HG02798 (cell line): ENCODE measurements at regions not wholly inside any gene's neighbourhood (a gene's known extent, or its start where the extent isn't known, plus 50 kb on each side); places are given as distances from the start of the nearest gene placed in this dataset.

ENCODE experiments used
- ATAC-seq: cut with Tn5 transposase; IDR thresholded peaks from one replicate; pipeline ENCODE4 v1.9.1; 2021; ENCODE audit warnings: mild to moderate bottlenecking; ENCODE audit not compliant: unreplicated experiment, poor library complexity

- no peak for ATAC-seq
These were observed 175.6 kb downstream of the BMP7 start for GRCh38 chr20:57090590-57091560.

DNA sequence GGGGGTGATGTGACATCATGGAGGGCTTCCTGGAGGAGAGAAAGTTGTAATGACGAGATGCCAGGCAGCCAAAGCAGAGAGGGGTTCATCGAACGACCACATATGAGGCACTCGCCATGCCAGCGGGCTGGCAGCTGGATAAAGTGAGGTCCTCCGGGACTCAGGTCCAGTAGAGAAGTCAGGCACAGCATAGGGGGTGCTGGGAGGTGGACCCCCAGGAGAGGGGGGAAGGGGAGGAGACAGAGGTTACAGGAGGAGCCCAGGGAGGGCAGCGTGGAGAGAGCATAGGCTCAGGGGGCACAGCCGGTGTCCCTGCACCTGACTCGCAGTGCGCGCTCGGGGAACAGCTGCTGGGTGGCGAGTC is 174.7 kb downstream of the BMP7 start:
- no peak for ATAC-seq

GRCh38 chr20:57092112-57092899 is 174.1 kb downstream of the BMP7 start:
- ATAC-seq = peak; percentile 56

GRCh38 chr20:57092900-57093530 is 173.4 kb downstream of the BMP7 start:
- no peak for ATAC-seq

DNA sequence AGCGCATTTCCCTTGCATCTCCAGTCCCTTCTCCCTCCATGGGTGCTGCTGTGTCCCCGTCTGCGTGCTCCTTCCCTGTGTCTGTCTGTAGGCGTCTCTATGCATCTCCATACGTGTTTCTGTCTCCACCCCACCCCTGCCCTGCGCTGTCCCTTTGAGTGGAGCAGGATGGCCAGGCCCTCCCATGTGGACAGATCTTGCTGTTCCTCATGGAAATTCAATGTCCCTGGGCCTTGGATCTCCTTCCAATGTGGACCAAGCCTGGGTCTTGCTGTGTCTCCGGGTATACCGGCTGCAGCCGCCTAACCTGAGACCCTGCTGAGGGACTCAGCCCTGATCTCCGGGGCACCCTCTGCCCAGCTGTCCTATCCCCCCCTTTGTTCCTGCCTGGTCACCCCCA is 172.7 kb downstream of the BMP7 start:
- no peak for ATAC-seq

- ATAC-seq = no peak
These were observed 172.1 kb downstream of the BMP7 start for GRCh38 chr20:57094252-57094891.

- no peak for ATAC-seq
These were observed 171.4 kb downstream of the BMP7 start for GRCh38 chr20:57094991-57095390.

GRCh38 chr20:57095426-57095825 is 171.0 kb downstream of the BMP7 start:
- ATAC-seq = no peak

- no peak for ATAC-seq
These were observed 169.1 kb downstream of the BMP7 start for GRCh38 chr20:57097245-57097915.

GRCh38 chr20:57102160-57102559 is 164.3 kb downstream of the BMP7 start:
- ATAC-seq = no peak

DNA sequence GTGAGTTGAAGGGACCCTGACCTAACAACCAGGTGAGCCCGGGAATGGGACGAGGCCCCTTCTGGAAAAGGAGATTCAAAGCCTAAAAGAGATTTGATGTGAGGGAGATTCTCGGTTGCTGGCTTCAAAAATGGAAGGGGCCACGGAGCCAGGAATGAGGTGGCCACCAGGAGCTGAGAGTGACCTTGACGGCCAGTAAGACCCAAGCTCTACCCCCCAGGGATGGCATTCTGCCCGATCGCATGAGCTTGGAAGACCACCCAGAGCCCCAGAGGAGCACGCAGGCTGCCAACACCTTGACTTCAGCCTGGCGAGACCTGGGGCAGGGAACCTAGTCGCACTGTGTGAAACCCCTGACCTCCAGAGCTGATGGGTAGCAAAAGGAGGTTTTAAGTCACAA is 163.9 kb downstream of the BMP7 start:
- no peak for ATAC-seq

DNA sequence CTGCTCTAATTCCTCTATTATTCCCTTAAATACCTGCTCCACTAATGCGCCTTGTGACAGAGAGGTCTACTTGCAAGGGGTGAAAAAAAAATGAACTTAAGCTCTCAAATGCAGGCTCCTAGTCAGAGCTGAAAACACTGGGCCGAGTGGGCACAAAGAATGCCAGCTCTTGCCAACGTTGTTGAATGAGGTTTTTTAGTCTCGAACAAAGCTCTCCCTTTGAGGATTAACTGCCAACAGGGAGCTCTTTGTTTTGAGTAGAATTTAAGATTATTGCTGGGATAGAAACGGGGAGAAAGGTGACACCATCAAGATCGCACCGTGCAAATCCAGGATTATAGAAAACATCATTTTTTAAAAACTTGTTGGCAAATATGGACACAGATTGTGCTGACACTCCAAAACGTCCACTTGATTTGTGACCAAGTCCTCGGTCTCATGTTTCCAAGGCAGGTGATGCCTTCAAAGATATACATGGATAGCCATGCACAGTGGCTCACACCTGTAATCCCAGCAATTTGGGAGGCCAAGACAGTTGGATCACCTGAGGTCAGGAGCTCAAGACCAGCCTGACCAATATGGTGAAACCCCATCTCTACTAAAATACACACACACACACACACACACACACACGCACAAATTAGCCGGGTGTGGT is 163.2 kb downstream of the BMP7 start:
- ATAC-seq = no peak

DNA sequence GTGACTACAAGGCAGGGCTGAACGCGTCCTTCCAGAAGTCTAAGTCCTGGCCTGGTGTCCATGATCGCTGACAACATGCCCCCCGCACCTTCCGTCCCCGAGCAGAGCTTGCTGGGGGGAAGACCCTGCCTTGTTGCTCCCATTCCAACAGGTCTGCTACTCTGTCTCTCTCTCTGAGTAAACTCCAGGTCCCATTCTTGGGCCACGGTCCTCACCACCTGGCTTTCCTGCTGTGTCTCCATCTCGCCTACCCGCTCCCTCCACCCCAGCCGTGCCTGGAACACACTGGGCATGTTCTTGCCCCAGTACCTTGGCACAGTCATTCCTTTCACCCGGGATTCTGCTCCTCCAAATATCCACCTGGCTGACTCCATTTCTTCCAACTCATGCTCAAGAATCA is 162.3 kb downstream of the BMP7 start:
- no peak for ATAC-seq

- ATAC-seq = no peak
These were observed 161.7 kb downstream of the BMP7 start for GRCh38 chr20:57104651-57105204.

DNA sequence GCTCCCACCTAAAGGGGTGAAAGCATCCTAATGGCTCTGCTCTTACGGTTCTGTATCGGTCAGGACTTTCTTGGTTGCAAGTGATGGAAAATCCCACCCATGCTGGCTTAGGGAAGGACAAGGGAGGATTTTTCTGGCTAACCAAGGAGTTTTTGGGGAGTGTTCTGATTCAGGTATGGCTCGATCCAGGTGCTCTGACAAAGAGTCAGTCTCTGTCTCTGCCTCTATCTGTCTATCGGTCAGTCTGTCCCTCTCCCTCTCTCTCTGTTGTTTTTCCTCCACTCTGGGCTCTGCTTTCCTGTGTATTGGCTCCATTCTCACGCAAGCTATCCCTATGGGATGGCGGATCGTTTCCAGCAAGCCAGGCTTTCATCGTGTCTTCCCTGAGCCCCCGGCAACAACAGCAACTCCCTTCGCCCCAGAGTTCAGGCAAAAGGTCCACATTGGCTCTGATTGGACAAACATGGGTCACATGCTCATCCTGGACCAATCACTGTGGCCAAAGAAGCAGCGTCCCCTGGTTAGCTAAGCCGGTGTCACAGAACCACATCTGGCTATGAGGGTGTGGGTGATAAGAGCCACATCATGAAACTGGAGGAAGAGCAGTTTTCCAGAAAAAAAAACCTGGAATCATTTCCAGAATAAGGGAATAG is 160.3 kb downstream of the BMP7 start:
- ATAC-seq = no peak

GRCh38 chr20:57106692-57107091 is 159.7 kb downstream of the BMP7 start:
- ATAC-seq = no peak

DNA sequence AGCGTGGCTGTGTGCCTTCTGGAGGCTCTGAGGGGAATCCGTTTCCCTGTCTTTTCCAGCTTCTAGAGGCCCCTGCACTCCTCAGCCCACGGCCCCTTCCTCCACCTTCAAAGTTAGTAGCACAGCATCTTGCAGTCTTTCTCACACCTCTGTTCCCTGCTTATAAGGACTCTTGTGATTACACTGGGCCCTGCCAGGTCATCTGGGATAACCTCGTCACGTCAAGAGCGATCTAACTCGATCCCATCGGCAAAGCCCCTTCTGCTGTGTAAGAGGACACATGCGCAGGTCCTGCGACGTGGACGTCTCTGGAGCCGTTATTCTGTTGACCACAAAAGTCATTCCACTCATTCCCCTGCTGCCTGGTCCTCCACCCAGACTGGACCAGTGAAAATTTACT is 159.2 kb downstream of the BMP7 start:
- ATAC-seq = no peak

GRCh38 chr20:57108218-57108617 is 158.2 kb downstream of the BMP7 start:
- no peak for ATAC-seq
